ENCODE measurements at regions not wholly inside any gene's neighbourhood (a gene's known extent, or its start where the extent isn't known, plus 50 kb on each side); places are given as distances from the start of the nearest gene placed in this dataset.

GRCh38 chr2:223203971-223204929 lies 152.3 kb downstream of the KCNE4 start:
- no peak for TF ChIP-seq POLR2A (IDR thresholded peaks at IDR 0.05)
- no peak for TF ChIP-seq CTCF (IDR thresholded peaks at IDR 0.05)
